Activated naive CD8-positive, alpha-beta T cell treated with anti-CD3 and anti-CD28 coated beads for 36 hours (primary cell): ENCODE measurements at regions not wholly inside any gene's neighbourhood (a gene's known extent, or its start where the extent isn't known, plus 50 kb on each side); places are given as distances from the start of the nearest gene placed in this dataset.

Experiments used
- DNase-seq: peaks from one replicate; pipeline ENCODE4 v3.0.0; 2021
- H3K27ac Mint-ChIP-seq: one replicate; pipeline ENCODE4 v1.8.0; 2022; ENCODE audit warnings: mild to moderate bottlenecking, moderate library complexity, mixed read lengths
- H3K27me3 Mint-ChIP-seq: one replicate; pipeline ENCODE4 v1.8.0; 2022; ENCODE audit warnings: mild to moderate bottlenecking, mixed read lengths
- H3K36me3 Mint-ChIP-seq: one replicate; pipeline ENCODE4 v1.8.0; 2021; ENCODE audit warnings: mild to moderate bottlenecking, mixed read lengths
- H3K4me1 Mint-ChIP-seq: one replicate; pipeline ENCODE4 v1.8.0; 2021; ENCODE audit warnings: mixed read lengths
- H3K4me3 Mint-ChIP-seq: one replicate; pipeline ENCODE4 v1.8.0; 2022; ENCODE audit warnings: mild to moderate bottlenecking, moderate library complexity, mixed read lengths
- H3K9me3 Mint-ChIP-seq: one replicate; pipeline ENCODE4 v1.8.0; 2022; ENCODE audit warnings: mixed read lengths

GRCh38 chr18:41128545-41128944 lies 826.5 kb upstream of the PIK3C3 start:
- no peaks in the 10 kb centered on the region for H3K4me1 Mint-ChIP-seq
- no peak for DNase-seq
- H3K9me3 Mint-ChIP-seq = peaks cover 4% of the 10 kb centered on the region
- no peaks in the 10 kb centered on the region for H3K27me3 Mint-ChIP-seq
- H3K4me3 Mint-ChIP-seq = no peak overlapping the region
- H3K36me3 Mint-ChIP-seq = no peaks in the 10 kb centered on the region
- H3K27ac Mint-ChIP-seq = no peak overlapping the region

GRCh38 chr18:41128126-41128525 lies 826.9 kb upstream of the PIK3C3 start:
- Mint-ChIP-seq H3K9me3 (peaks cover 4% of the 10 kb centered on the region), H3K36me3 (no peaks in the 10 kb centered on the region), H3K27me3 (no peaks in the 10 kb centered on the region), H3K4me1 (no peaks in the 10 kb centered on the region), H3K27ac (no peak overlapping the region), H3K4me3 (no peak overlapping the region)
- no peak for DNase-seq

- Mint-ChIP-seq H3K36me3 (no peaks in the 10 kb centered on the region), H3K4me3 (no peak overlapping the region), H3K27ac (peak overlapping the region; percentile 11), H3K27me3 (no peaks in the 10 kb centered on the region), H3K9me3 (peaks cover 3% of the 10 kb centered on the region), H3K4me1 (no peaks in the 10 kb centered on the region)
- DNase-seq = no peak
Observed at GRCh38 chr18:41126541-41127235, 828.3 kb upstream of the PIK3C3 start.

GRCh38 chr18:41121116-41121826 lies 833.8 kb upstream of the PIK3C3 start:
- H3K27ac Mint-ChIP-seq = no peak overlapping the region
- H3K36me3 Mint-ChIP-seq = no peaks in the 10 kb centered on the region
- DNase-seq = no peak
- H3K27me3 Mint-ChIP-seq = no peaks in the 10 kb centered on the region
- H3K4me1 Mint-ChIP-seq = no peaks in the 10 kb centered on the region
- no peaks in the 10 kb centered on the region for H3K9me3 Mint-ChIP-seq
- no peak overlapping the region for H3K4me3 Mint-ChIP-seq

- Mint-ChIP-seq H3K27me3 (no peaks in the 10 kb centered on the region), H3K27ac (no peak overlapping the region), H3K36me3 (no peaks in the 10 kb centered on the region), H3K4me3 (no peak overlapping the region), H3K9me3 (peaks cover 2% of the 10 kb centered on the region), H3K4me1 (no peaks in the 10 kb centered on the region)
- no peak for DNase-seq
Observed at GRCh38 chr18:41119031-41119430, 836.0 kb upstream of the PIK3C3 start.

- Mint-ChIP-seq H3K4me3 (no peak overlapping the region), H3K36me3 (no peaks in the 10 kb centered on the region)
Observed at GRCh38 chr18:41113885-41114482, 841.0 kb upstream of the PIK3C3 start.

GRCh38 chr18:41099451-41099850 lies 855.6 kb upstream of the PIK3C3 start:
- Mint-ChIP-seq H3K27ac (no peak overlapping the region), H3K27me3 (no peaks in the 10 kb centered on the region), H3K4me1 (no peaks in the 10 kb centered on the region), H3K4me3 (no peak overlapping the region), H3K9me3 (no peaks in the 10 kb centered on the region), H3K36me3 (no peaks in the 10 kb centered on the region)
- DNase-seq = no peak

More at GRCh38 chr18:41113885-41114482, 841.0 kb upstream of the PIK3C3 start:
- no peaks in the 10 kb centered on the region for H3K4me1 Mint-ChIP-seq
- no peak overlapping the region for H3K27ac Mint-ChIP-seq
- no peaks in the 10 kb centered on the region for H3K27me3 Mint-ChIP-seq
- DNase-seq = no peak
- H3K9me3 Mint-ChIP-seq = peaks cover 9% of the 10 kb centered on the region

GRCh38 chr18:41096504-41096903 lies 858.5 kb upstream of the PIK3C3 start:
- no peak for DNase-seq
- Mint-ChIP-seq H3K4me3 (no peak overlapping the region), H3K9me3 (peaks cover 4% of the 10 kb centered on the region), H3K4me1 (no peaks in the 10 kb centered on the region), H3K36me3 (no peaks in the 10 kb centered on the region), H3K27ac (no peak overlapping the region), H3K27me3 (no peaks in the 10 kb centered on the region)

GRCh38 chr18:41077076-41077475 lies 878.0 kb upstream of the PIK3C3 start:
- H3K27ac Mint-ChIP-seq = no peak overlapping the region

GRCh38 chr18:41075212-41075611 lies 879.8 kb upstream of the PIK3C3 start:
- no peaks in the 10 kb centered on the region for H3K36me3 Mint-ChIP-seq
- H3K27ac Mint-ChIP-seq = no peak overlapping the region
- no peak for DNase-seq
- H3K4me3 Mint-ChIP-seq = no peak overlapping the region
- no peaks in the 10 kb centered on the region for H3K4me1 Mint-ChIP-seq
- H3K27me3 Mint-ChIP-seq = no peaks in the 10 kb centered on the region
- H3K9me3 Mint-ChIP-seq = peaks cover 3% of the 10 kb centered on the region

More at GRCh38 chr18:41077076-41077475, 878.0 kb upstream of the PIK3C3 start:
- DNase-seq = no peak
- H3K27me3 Mint-ChIP-seq = no peaks in the 10 kb centered on the region
- no peaks in the 10 kb centered on the region for H3K4me1 Mint-ChIP-seq
- no peak overlapping the region for H3K4me3 Mint-ChIP-seq
- no peaks in the 10 kb centered on the region for H3K36me3 Mint-ChIP-seq
- H3K9me3 Mint-ChIP-seq = peaks cover 3% of the 10 kb centered on the region

- H3K27ac Mint-ChIP-seq = no peak overlapping the region
- no peak for DNase-seq
- no peaks in the 10 kb centered on the region for H3K27me3 Mint-ChIP-seq
- H3K9me3 Mint-ChIP-seq = peaks cover 6% of the 10 kb centered on the region
- H3K4me3 Mint-ChIP-seq = no peak overlapping the region
- H3K4me1 Mint-ChIP-seq = no peaks in the 10 kb centered on the region
- H3K36me3 Mint-ChIP-seq = no peaks in the 10 kb centered on the region
Observed at GRCh38 chr18:41073372-41073954, 881.6 kb upstream of the PIK3C3 start.

GRCh38 chr18:41072946-41073345 lies 882.1 kb upstream of the PIK3C3 start:
- DNase-seq = no peak
- Mint-ChIP-seq H3K36me3 (no peaks in the 10 kb centered on the region), H3K4me3 (no peak overlapping the region), H3K9me3 (peaks cover 6% of the 10 kb centered on the region), H3K27me3 (no peaks in the 10 kb centered on the region), H3K4me1 (no peaks in the 10 kb centered on the region), H3K27ac (no peak overlapping the region)

GRCh38 chr18:41071826-41072225 lies 883.2 kb upstream of the PIK3C3 start:
- H3K27me3 Mint-ChIP-seq = no peaks in the 10 kb centered on the region
- no peak overlapping the region for H3K4me3 Mint-ChIP-seq
- H3K27ac Mint-ChIP-seq = no peak overlapping the region
- H3K4me1 Mint-ChIP-seq = no peaks in the 10 kb centered on the region
- H3K9me3 Mint-ChIP-seq = peaks cover 6% of the 10 kb centered on the region
- no peak for DNase-seq
- no peaks in the 10 kb centered on the region for H3K36me3 Mint-ChIP-seq

- Mint-ChIP-seq H3K36me3 (no peaks in the 10 kb centered on the region), H3K27me3 (no peaks in the 10 kb centered on the region), H3K27ac (no peak overlapping the region), H3K9me3 (peaks cover 3% of the 10 kb centered on the region), H3K4me1 (no peaks in the 10 kb centered on the region), H3K4me3 (no peak overlapping the region)
- no peak for DNase-seq
Observed at GRCh38 chr18:41069167-41069566, 885.9 kb upstream of the PIK3C3 start.

- DNase-seq = no peak
- Mint-ChIP-seq H3K4me3 (no peak overlapping the region), H3K36me3 (no peaks in the 10 kb centered on the region), H3K27ac (no peak overlapping the region), H3K27me3 (no peaks in the 10 kb centered on the region), H3K9me3 (peaks cover 5% of the 10 kb centered on the region), H3K4me1 (no peaks in the 10 kb centered on the region)
Observed at GRCh38 chr18:41064916-41065315, 890.1 kb upstream of the PIK3C3 start.
